Bronchial epithelial cell (primary cell): ENCODE measurements at regions not wholly inside any gene's neighbourhood (a gene's known extent, or its start where the extent isn't known, plus 50 kb on each side); places are given as distances from the start of the nearest gene placed in this dataset.
A peak's percentile ranks its signal among the peaks of the same experiment; 100 is the strongest.

Source experiments
- DNase-seq: peaks from one replicate; pipeline ENCODE4 v3.0.0-alpha.2; 2010; ENCODE audit warnings: low read depth
- FAIRE-seq: peaks from 2 replicates; lab custom pipeline; 2011; peaks lifted over from hg19 to GRCh38; lab: Jason Lieb, UNC
- H3K27me3 ChIP-seq: 2 replicates; pipeline ENCODE4 v1.5.1; 2011; ENCODE audit warnings: low read length; ENCODE audit not compliant: control insufficient read depth, insufficient read depth
- H3K36me3 ChIP-seq: 2 replicates; pipeline ENCODE4 v1.5.1; 2011; ENCODE audit warnings: low read length; ENCODE audit not compliant: control insufficient read depth, insufficient read depth
- H3K4me3 ChIP-seq: 2 replicates; pipeline ENCODE4 v1.5.1; 2011; ENCODE audit warnings: mild to moderate bottlenecking, low read depth, low read length, control low read depth
- TF ChIP-seq, protein P1 (sequence below): IDR thresholded peaks from 2 replicates; pipeline ENCODE4 v1.5.1; 2011; ENCODE audit warnings: mild to moderate bottlenecking, moderate library complexity, low read length, control low read depth, inconsistent platforms; ENCODE audit not compliant: insufficient read depth, severe bottlenecking

DNA sequence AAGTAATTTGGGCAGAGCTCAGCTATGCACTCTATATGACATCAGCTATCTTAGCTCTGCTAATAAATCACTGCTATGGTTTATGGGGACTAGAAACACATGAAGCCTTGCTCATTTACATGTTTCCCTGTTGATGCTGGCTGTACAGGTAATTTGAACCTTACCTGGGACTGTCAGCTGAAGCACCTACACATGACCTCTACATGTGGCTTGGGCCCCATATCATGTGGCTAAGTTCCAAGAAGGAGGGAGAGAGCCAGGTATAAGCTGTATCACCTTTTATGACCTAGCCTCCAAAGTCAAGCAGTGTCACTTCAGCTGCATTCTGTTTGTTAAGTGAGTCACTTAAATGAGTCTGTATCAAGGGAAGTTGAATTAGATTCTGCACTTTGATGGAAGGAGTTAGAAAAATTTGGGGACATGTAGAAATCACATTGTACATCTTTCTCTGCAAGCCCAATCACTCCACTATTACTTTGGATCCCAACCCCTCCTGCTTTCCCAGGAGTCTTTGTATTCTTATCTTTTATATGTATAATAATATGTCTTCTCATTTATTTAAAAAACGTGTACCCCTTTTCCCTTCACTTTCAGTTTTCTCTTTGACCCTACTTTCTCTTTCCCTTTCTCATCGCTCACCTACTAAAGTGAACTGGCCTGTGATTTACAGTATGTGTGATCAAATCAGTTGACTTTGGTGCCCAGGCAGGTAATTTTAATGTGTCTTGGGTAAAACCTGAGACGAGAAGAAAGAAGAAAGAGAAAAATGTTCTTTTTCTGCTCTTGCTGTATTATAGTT, 53.4 kb upstream of the PRKACB start:
- TF ChIP-seq, protein P1, sequence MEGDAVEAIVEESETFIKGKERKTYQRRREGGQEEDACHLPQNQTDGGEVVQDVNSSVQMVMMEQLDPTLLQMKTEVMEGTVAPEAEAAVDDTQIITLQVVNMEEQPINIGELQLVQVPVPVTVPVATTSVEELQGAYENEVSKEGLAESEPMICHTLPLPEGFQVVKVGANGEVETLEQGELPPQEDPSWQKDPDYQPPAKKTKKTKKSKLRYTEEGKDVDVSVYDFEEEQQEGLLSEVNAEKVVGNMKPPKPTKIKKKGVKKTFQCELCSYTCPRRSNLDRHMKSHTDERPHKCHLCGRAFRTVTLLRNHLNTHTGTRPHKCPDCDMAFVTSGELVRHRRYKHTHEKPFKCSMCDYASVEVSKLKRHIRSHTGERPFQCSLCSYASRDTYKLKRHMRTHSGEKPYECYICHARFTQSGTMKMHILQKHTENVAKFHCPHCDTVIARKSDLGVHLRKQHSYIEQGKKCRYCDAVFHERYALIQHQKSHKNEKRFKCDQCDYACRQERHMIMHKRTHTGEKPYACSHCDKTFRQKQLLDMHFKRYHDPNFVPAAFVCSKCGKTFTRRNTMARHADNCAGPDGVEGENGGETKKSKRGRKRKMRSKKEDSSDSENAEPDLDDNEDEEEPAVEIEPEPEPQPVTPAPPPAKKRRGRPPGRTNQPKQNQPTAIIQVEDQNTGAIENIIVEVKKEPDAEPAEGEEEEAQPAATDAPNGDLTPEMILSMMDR, result no peak
- Histone ChIP-seq H3K27me3 (no peaks in the 10 kb centered on the region), H3K36me3 (no peaks in the 10 kb centered on the region), H3K4me3 (no peak overlapping the region)
- DNase-seq (peak; percentile 50), FAIRE-seq (no peak)

DNA sequence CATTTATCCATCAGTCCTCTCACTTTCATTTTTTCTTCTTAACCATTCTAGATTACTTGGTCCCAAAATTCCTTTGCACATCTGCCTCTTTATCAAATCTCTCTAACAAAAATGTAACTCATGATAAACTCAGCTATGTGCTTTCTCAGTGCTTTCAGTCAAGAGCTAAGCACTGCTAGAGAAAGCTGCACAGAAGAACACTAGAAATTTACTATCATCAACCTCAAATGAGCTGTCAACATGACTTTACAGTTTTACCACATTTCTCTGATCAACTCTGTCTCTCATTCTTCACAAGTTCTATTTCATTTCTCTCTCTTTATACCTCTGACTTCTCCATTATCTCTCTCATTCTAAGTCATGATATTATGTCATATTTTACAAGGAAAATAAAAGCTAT, 54.2 kb upstream of the PRKACB start:
- DNase-seq (no peak), FAIRE-seq (no peak)
- no peaks in the 10 kb centered on the region for H3K27me3 ChIP-seq
- TF ChIP-seq, protein P1, result no peak
- no peaks in the 10 kb centered on the region for H3K36me3 ChIP-seq
- H3K4me3 ChIP-seq, result no peak overlapping the region

DNA sequence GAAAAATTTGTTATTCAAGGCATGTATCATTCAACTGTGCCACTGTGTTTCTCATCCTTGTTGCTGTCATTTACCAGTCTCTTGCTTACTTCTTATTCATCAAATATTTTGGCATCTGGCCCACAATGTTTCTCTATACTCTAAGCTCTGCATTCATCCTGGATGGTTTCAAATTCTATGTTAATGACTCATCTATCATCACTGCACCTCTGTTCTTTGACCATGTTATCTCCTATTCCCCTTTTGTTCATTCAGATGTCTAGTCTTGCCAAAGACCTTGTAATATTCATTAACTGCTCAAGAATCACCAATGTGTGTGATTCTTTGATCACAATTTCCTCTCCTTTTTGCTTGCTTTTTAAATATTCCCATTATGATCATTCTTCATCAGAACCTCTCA, 54.6 kb upstream of the PRKACB start:
- DNase-seq (peak; percentile 93), FAIRE-seq (no peak)
- TF ChIP-seq, protein P1, result no peak
- Histone ChIP-seq H3K36me3 (no peaks in the 10 kb centered on the region), H3K4me3 (no peak overlapping the region), H3K27me3 (no peaks in the 10 kb centered on the region)

DNA sequence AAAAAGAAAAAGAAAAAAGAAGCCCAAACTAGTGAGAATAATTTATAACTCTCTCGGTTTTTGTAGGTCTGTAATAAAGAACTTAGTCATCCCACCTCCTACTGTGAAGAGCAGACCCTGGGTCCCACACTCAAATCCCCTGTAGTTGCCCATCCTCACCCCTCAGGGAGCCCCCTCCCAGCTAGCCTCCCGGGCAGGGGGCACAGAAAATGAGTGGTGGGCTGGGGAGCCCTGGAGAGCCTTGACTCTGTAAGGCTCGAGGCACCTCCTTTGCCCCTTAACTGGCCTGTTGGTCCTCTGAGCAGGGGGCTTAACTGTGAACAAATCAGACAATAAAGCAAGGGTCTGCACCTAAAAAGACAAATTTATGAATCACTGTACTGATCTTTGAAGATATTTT, 57.5 kb upstream of the PRKACB start:
- H3K4me3 ChIP-seq, result no peak overlapping the region
- no peaks in the 10 kb centered on the region for H3K36me3 ChIP-seq
- H3K27me3 ChIP-seq, result no peaks in the 10 kb centered on the region
- TF ChIP-seq, protein P1, result no peak
- FAIRE-seq (no peak), DNase-seq (no peak)

DNA sequence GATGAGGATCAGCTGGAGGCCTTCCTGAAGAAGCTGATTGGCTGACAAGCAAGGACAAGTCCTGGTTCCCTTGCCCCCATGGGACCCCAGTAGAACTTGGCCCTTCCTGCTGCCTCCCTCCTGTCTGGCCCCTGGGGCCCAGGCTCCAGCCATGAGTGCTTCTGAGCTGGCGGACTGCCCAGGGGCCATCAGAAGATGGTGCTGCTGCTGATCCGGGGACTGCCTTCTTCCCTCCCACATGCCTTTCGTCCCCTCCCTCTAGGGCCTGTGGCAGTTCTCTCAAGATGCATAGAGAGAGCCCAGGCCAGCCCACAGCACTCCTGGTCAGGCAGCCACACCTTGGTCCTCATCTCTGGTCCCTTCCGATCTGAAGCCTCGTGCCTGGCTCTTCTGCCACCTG, 57.9 kb upstream of the PRKACB start:
- DNase-seq (no peak), FAIRE-seq (no peak)
- TF ChIP-seq, protein P1, result no peak
- no peaks in the 10 kb centered on the region for H3K27me3 ChIP-seq
- H3K4me3 ChIP-seq, result no peak overlapping the region
- no peaks in the 10 kb centered on the region for H3K36me3 ChIP-seq

DNA sequence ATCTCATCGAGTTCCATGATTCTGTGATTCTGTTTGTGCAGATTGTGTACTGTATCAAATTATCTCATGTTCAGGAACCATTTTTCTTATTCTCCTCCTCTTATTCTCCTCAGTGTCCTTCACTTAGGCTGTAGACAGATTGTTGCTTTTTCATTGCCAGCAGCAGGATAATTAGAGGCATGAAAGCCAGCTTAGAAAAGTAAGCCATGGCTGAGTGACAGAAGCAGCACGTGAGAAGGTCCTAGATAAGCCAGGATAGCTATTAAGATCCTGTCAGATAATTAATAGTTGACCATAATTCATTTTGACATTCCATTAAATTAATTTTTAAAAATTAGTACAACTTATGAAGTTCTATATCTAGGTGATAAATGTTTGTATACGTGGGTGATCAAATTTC, 60.8 kb upstream of the PRKACB start:
- TF ChIP-seq, protein P1, result no peak
- no peak overlapping the region for H3K4me3 ChIP-seq
- FAIRE-seq (no peak), DNase-seq (peak; percentile 45)
- no peaks in the 10 kb centered on the region for H3K36me3 ChIP-seq
- no peaks in the 10 kb centered on the region for H3K27me3 ChIP-seq
